Testis (tissue), 2 donors: ENCODE measurements at regions not wholly inside any gene's neighbourhood (a gene's known extent, or its start where the extent isn't known, plus 50 kb on each side); places are given as distances from the start of the nearest gene placed in this dataset.

ENCODE experiments used
- CTCF ChIP-seq, 3 experiments: fragments of 450-650 bp in 2 of 3; fragments of 200-600 bp in 1 of 3; sonication (generic) in 1 of 3; IDR thresholded peaks; one replicate each; pipeline ENCODE4 v1.5.1; 2016 to 2019; ENCODE audit warnings: antibody characterized with exemption in 3 of 3, mild to moderate bottlenecking in 2 of 3, moderate library complexity in 1 of 3
- POLR2A ChIP-seq: fragments of 450-650 bp; IDR thresholded peaks from one replicate; pipeline ENCODE4 v1.6.1; 2017; ENCODE audit warnings: antibody characterized with exemption, mild to moderate bottlenecking, moderate library complexity

- no peak for TF ChIP-seq CTCF (IDR thresholded peaks at IDR 0.05)
- no peak for TF ChIP-seq POLR2A
These were observed 103.7 kb downstream of the FOXD1 start for GRCh38 chr5:73344835-73345234.
